Activated CD4-positive, alpha-beta T cell treated with anti-CD3 and anti-CD28 coated beads, Interleukin-2, Interleukin-4, amounts not matched to agents 100 ng/mL and 50 ng/mL, durations not matched to agents 16 hours and 8 hours (primary cell): ENCODE measurements at regions not wholly inside any gene's neighbourhood (a gene's known extent, or its start where the extent isn't known, plus 50 kb on each side); places are given as distances from the start of the nearest gene placed in this dataset.
"Not testable (repeated sequence)": the region's sequence is repeated elsewhere in the genome, so short reads cannot be mapped to it uniquely, and the experiment has no call there.

ENCODE experiments used
- DNase-seq: peaks from one replicate; pipeline ENCODE4 v3.0.0-alpha.2; 2020; ENCODE audit warnings: low spot score

DNA sequence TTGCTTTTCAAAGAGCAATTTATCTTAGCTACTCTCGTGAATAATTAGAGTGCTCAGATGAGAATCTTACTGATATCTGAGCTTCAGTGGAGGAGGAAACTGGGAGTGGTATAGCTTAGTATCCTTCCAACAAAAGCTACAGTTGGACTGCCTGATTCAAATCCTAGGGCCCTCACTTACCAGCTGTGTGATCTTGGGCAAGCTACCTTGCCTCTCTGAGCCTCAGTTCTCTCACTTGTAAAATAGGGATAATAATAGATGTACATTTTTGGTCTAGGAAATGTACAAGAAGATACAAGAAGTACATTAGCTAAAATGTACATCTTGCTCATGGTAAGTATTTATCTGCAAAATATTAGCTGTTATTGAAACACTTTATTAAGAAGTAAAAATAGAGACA is 502.0 kb downstream of the HAPSTR1 start:
- DNase-seq = no peak

DNA sequence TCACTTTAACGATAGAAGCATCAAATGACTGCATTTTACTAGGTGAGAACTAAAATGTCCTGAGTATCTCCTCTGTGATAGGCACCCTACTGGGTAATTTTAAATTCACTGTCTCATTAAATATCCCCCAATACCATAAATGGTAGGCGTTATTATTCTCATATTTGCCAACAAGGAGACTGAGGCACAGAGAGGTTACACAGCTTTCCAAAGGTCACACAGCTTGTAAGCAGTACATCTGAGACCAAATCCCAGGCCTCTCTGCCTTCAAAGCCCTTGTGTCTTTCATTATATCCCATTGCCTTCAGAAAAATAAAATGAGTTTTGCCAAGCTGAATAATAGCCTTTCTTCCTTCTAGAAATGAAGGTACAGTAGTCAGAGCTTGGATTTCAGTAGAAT is 502.6 kb downstream of the HAPSTR1 start:
- no peak for DNase-seq

DNA sequence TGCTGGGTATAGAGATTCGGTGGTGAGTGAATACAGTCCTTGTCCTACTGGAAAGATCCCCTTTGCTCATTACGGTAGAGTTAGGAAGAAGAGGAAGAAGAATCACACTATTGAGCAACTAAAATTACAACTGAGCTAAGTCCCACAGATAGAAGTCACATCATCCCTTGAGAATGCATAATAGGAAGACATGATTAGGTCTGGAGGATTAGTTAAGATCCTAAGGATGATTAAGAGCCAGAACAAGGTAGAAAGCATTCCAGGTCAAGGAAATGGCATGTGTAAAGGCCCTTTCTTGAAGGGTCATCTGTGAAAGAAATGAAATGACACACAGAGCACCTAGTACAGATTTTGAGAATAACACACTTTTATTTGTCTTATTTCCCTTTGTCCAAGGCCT is 503.5 kb downstream of the HAPSTR1 start:
- DNase-seq = no peak

DNA sequence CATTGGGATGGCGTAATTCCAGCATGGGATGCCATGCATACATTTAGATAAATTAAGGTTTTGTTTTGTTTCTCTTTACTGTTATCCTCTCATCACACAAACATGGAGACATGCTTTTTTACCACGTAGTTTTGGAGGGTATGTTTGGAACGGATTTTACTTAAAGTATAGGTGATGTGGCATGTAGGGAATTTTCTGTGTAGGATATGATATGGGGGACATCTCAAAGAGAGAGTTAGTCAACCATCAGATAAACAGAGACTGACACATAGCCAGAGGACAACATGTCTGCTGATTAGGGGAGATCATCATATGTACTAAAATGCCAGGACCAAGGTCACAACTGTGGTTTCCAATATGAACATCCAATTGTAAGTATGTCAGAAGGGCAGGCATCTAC is 503.9 kb downstream of the HAPSTR1 start:
- DNase-seq = no peak

DNA sequence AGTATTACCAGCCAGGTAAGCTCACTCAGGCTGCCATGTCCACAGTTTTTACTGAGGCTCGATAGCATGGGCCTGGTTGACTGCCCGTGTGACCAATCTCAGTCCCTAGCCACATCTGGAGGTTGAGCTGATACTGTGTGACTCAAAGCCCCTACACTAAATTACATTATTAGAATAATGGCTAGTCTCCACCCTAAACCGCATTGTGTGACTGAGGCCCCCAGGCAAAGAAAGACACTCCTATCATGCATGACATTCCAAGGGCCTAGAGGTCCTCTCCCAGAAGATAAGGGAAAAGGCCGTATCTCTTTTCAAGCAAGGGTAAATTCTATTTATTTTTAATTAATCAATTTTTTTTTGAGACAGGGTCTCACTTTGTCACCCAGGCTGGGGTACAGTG is 505.3 kb downstream of the HAPSTR1 start:
- DNase-seq = no peak

DNA sequence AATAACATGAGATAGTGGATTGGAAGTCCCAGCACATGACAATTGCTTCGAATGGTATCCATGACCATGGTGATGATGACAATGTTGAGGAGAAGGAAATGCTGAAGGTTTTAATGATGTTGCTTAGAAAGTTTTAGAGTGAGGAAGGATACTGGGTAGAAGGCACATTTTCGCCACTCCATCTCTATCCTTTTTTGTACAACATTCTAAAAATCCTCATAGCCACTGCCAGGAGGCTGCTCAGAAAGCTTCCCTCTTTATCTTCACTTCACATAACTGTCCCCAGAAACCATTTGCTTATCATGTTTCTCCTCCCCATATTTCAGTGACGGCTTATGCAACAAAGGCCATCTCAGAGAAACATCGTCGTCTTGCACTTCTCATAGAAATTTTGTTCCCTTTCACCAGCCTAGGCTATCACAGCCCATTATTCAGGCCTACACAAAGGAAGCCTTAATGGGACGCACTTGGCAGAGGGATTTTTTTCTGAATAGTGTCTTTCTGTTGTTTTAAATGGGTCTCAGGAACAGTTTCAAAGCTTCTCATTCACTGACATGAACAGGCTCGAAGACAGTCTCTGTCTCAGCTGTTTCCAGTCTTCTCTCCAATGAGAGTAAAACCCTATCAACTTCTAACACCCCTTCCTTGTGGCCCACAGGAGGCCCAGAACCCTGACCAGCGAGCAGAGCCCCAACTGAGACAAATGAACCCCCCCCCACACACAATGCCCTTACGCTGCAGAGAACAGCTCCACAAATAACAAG is 506.7 kb downstream of the HAPSTR1 start:
- no peak for DNase-seq

DNA sequence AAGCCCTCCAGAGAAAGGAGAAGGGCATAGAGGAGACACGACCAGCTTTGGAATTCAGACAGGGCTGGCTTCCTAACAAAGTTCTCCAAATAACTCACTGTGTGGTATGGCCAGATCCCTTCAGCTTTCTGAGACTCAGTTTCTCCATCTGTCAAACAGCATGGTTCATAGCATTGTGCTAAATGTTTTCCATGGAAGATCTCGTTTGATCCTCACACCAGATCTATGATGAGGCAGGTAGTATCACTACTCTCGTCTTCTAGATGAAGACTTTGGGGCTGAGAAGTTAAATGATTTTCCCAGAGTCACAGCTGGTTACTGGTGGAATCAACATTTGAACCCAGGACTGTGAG is 507.3 kb downstream of the HAPSTR1 start:
- DNase-seq = no peak

DNA sequence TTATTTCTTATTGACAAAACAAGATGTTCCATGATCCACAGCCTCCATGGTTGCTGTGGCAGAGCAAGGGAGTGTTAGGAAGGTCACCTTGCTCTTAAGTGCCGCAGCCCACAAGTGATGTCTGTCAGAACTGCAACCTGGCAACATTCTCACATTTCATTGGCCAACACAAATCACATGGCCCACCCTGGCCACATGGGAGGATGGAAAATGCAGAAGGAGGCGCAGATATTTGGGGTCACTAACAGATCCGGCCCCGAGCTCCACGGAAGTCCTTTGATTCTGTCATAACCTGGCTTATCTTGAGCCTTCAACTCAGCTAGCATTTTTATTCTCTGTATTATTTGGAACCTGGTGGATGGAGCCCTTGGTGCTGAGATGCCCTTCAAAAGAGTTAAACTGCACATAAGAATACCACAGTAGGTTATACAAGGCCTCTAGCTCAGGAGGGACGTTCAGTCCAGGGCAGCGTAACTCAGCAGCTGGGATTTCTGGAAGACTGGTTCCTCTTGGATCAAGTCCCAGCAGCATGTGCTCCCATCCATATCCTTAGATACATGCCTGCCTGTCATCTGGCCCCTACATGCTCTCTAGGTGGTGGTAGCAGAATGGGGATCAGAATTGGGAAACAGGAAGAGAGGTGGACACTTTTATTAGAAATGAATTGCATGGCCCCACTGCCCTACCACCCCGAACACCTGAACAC is 508.1 kb downstream of the HAPSTR1 start:
- no peak for DNase-seq

DNA sequence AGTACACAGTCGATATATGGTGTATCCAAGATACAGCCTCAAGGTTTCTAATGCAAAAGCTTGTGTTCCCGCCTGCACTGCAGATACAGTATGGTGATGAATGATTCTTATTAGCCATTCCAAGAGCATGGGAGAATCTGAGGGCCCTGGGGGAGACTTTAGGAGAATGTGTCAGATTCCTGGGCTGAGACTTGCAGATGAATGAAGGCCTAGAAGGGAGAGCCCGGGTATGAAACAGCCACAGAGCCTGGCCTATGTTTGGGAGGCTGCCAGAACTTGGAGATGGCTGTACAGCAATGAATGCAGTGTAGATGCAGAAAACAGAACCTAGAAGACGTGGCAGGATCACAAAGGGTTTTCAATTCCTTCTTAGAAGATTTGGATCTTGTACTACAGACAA is 510.7 kb downstream of the HAPSTR1 start:
- DNase-seq = no peak

DNA sequence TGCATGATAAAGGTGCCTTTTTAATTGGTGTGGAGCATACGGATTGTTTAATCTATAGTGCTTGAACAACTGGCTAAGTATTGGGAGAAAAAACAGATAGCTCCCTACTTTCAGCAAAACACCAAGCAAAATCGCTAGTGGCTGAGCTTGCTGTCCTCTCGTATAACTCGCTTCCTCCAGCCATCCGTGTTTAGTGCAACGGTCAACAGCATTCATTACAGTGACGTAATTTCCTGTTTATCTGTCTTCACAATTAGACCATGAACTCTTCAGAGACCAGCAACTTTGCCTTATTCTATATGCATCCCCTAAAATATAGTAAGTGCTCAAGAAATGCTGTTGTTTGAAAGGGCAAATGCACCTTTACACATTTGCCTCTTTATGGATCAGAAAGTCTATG is 511.9 kb downstream of the HAPSTR1 start:
- no peak for DNase-seq

DNA sequence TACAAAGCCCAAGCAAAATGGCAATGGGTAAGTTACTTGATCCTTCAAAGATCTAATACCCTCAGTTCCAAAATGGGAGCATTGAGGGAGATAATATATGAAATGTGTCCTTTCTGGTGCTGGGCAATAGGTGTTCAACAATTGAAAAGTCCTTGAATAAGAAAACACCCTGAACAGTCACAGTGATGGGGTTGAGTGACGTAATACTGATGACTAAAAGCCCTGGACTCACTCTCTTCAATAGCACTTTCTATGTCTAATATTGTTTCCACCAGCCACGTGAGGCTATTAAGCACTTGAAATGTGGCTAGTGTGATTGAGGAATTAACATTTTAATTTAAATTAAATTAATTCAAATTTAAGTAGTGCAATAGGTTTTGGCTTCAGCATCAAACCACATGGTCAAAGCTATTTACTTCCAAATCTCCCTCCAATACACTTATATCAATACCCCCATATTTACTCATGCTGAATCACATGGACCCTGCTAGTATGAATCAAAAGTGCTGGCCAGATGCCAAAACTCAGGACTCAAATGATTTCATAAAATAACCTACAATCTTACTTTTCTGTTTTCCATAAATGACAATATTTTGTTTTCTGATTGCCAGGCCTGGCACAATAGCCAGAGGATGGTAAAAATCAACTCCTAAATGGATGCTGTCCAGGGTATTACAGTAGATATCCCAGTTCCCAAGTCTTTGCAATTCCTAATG is 516.2 kb downstream of the HAPSTR1 start:
- no peak for DNase-seq

DNA sequence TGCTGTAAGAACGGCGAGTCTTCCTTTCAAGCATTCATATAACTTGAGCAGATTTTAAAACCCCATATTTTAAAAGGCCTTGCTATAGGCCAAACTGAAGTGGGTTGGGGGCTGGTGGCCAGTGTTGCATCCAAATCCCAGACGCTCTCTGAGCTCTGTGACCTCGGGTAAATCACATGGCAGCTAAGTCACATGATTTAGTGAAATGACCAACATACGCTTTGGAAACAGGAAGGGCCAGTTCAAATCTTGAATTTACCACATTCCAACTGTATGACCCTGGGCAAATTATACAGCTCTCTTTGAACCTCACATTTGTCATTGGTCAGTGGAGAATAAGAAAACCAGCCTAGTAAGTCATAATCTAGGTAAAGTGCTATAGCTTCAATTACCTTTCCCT is 519.3 kb downstream of the HAPSTR1 start:
- DNase-seq = no peak

DNA sequence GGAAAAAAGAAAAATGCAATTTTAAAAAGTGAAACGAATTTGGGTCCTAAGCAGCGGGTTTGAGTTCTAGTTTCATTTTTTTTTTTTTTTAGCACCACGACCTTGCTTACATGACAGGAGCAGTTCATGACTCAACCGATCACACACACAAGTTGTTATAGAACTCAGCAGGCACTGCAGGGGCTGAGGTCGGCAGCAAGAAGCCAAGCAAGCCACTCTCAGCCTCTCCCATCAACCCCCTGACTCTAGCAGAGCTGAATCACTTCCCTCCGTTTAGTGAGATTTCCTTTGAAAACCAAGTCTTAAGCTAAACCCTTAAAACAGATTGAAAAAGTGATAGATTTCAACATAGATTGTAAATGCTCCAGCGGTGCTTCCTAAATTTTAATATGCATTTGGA is 520.8 kb downstream of the HAPSTR1 start:
- no peak for DNase-seq

DNA sequence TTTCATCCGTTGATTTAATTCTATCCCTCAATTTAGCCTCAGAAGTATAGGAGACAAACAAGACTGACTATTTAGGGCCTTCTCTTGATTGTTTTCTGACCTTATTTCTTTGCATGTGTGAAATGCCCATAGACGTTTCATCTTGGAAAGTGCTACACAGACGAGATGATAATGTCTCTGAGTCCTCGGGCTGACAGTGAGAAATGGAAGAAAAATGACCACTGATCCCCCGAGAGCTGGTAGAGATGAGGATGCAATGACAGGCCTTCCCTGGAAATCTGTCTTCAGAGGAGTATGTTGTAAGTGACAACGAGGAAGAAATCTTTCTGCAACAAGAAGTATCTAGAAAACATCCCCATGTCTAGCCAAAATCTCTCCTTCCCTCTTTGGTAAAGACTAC is 522.9 kb downstream of the HAPSTR1 start:
- DNase-seq = no peak

DNA sequence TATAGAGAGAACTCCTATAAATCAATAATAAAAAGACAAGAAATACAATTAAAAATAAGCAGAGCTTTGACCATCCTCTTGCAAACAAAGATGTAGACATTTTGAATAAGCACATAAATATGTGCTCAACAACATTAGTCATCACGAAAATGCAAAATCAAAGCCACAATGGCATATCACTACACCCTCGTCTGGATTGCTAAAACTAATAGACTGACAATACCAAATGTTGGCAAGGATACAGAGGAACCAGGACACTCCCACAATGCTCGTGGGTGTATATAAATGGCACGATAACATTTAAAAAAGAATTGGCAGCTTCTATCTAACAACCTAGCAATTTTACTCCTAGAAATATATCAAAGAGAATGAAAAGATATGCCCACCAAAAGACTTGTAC is 530.8 kb downstream of the HAPSTR1 start:
- no peak for DNase-seq

DNA sequence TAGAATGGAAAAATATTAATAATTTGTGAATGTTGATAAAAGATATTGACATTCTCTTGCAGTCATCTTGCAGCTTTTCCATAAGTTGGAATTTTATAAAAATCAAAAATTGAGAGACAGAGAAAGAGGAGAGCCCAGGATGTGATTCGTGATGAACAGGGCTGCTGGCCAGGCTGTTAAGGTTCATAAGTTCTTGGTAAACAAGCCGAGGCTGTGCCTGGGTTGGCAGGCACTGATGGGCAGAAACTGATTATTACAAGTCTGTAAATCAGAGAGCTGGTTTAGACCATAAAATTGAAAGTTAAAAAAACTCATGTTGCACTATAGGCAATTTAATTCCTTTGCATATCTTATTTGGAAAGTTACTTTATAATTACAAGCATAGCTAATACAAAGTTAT is 533.7 kb downstream of the HAPSTR1 start:
- DNase-seq = no peak

DNA sequence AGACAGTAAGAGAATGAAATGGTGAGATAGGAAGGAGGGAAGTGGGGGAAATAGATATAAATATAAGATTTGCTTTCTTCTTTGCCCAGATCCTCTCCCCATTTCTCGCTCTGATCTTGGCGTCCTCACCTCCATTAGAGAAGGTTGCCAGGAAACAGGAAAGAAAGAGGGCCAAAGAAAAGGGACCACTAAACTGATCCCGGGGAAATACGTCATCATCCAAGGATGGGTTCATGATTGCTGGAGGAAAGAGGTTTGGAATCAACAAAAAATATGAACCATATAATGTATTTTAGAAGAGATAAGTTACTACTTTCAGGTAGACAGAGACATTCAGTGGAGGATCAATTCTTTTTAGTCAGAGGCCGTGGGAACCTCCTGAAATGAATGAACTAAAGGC is 536.0 kb downstream of the HAPSTR1 start:
- no peak for DNase-seq

DNA sequence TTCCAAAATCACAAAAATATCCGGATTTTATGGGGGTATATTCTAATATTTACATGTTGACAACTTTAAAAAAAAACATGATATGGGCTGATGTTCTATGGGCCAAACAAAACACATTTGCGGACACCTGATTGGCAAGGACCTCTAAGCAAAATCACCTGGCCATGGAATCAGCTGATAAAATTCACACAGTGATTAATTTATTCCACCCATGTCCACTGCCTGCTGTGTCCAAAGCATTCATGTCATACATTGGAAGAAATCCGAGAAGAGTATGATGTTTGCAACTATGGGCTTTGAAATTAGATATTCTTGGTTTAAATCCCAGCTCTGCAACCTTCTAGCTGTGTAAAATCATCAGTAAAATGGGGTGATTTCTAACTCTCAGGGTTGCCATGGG is 538.7 kb downstream of the HAPSTR1 start:
- no peak for DNase-seq

DNA sequence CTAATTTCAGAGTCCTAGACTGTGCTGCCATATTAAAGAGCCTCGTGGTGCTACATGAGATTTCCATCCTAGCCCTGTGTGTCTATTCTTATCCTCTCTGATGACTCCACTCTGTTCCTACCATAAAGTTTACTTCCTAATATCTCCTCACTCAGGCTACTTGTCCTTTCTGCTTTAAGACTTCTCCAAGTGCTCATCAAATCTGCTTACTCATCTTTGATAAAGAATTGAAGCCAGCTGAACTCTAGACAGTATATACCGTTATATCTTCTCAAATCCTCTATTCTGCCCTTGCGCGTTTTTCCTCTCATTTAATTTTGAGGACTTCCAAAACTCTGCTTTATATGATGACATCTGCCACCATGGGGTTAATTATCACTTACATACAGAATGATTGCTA is 539.5 kb downstream of the HAPSTR1 start:
- DNase-seq = no peak

DNA sequence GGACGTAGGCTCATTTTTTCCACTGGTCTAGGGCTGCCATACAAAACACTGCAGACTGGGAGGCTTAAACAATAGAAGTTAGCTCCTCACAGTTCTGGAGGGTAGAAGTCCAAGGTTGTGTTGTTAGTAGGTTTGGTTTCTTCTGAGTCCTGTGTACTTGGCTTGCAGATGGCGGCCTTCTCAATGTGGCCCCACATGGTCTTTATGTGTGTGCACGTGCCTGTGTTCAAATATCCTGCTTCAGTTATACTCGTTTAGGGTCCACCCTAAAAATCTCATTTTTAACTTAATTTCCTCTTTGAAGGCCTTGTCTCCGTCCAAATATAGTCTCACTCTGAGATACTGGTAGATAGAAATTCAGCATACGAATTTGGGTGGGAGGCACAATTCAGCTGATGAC is 542.4 kb downstream of the HAPSTR1 start:
- no peak for DNase-seq

DNA sequence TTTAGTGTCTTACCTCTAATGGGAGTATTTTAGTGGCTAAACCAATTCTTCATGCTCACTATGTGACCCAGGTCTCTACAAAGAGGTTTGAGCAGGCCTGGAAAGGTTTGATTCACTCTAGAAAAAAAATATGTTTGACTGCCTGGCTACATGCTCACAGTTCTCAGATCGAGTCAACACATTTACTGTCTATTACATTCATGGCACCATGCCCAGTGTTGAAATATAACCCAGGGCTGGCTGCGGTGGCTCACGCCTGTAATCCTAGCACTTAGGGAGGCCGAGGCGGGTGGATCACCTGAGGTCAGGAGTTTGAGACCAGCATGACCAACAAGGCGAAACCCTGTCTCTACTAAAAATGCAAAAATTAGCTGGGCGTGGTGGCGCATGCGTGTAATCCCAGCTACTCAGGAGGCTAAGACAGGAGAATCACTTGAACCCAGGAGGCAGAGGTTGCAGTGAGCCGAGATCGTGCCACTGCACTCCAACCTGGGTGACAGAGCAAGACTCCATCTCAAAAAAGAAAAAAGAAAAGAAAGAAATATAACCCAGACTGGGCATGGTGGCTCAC is 543.8 kb downstream of the HAPSTR1 start:
- not testable (repeated sequence) for DNase-seq

DNA sequence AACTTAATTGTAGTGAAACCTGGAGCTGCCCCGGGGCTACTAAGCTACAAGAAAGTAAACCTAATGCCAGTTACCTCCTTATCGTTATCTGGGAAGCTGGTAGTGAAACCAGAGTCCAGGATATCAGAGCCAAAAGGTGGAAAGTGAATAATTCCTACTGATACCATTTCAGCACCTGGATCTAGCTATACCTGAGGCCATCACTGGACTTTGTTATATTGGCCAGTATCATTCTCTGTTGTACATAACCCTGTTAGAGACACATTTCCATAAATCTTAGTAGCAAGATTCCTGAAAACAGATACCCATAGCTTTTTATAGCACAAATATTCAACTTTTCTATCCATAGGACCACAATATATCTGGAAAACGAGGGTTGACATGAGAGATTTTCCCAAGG is 538.0 kb downstream of the GRIN2A start:
- no peak for DNase-seq

DNA sequence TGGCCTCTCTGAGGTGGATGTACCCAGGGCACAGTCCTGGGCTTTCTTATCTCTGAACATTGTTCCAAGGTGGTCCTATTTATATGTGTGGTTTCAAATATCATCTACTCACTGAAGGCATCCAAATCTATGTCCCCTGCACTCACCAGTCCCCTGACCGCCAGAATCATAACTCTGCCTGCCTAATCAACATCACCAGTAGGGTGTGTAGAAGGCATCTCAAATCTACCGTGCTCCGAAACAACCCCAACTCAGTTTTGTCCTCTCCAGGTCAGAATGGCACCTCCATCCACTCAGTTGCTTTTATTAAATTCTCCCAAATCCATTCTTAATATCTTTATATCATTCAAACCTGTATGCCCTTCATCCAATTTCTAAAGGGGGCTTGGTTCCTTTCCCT is 536.3 kb downstream of the GRIN2A start:
- DNase-seq = no peak
